ENCODE measurements at regions not wholly inside any gene's neighbourhood (a gene's known extent, or its start where the extent isn't known, plus 50 kb on each side); places are given as distances from the start of the nearest gene placed in this dataset.

- H4K91ac ChIP-seq (ENCODE audit: insufficient read depth, low read depth, low read length): no peak overlapping the region
- H2BK15ac ChIP-seq (ENCODE audit: low read depth, low read length): no peak overlapping the region
- H3K79me1 ChIP-seq (ENCODE audit: low read depth in 1 of 2, low read length in 2 of 2): no peaks in the 10 kb centered on the region
- H3K4me3 ChIP-seq (ENCODE audit: insufficient read depth, low read depth, low read length): no peak overlapping the region
- H2AK9ac ChIP-seq (replicated peaks; ENCODE audit: low read depth, low read length, poor library complexity): no peak overlapping the region
- H2BK120ac ChIP-seq (ENCODE audit: low read depth, low read length): no peak overlapping the region
- ATAC-seq (ENCODE audit: low read depth) (no peak), DNase-seq (no peak)
- WGBS, 2 experiments (ENCODE audit: extremely low coverage in 2 of 2, insufficient read length in 1 of 2): no CpG with 5 or more reads among the region's 2 CpGs
- no peak overlapping the region for H2AK5ac ChIP-seq (ENCODE audit: low read depth, low read length)
- H4K5ac ChIP-seq (ENCODE audit: low read depth, low read length): no peak overlapping the region
- POLR2A ChIA-PET (ENCODE audit: unreplicated experiment): no interaction called here
- dilution Hi-C loops (cut with HindIII; ENCODE audit: low sequenced_read_pairs, unreplicated experiment): no loop called here
- H3K36me3 ChIP-seq (ENCODE audit: control insufficient read depth, insufficient read depth, low read length): no peaks in the 10 kb centered on the region
- intact Hi-C loops (cut with micrococcal nuclease): no loop called here
- H4K8ac ChIP-seq (ENCODE audit: low read depth in 2 of 2, low read length in 2 of 2): no peak overlapping the region
- H3K18ac ChIP-seq (ENCODE audit: low read depth, low read length): no peak overlapping the region
- no peak overlapping the region for H3K4me2 ChIP-seq (ENCODE audit: low read depth, low read length)
- no peak overlapping the region for H2BK5ac ChIP-seq (ENCODE audit: low read depth, low read length, poor library complexity, severe bottlenecking)
- no peak overlapping the region for H3K14ac ChIP-seq (replicated peaks; ENCODE audit: low read depth, low read length)
- no peak overlapping the region for H2AFZ ChIP-seq (replicated peaks; ENCODE audit: low read length, poor library complexity)
- no peaks in the 10 kb centered on the region for H4K20me1 ChIP-seq (ENCODE audit: insufficient read depth, low read length)
- H3K9ac ChIP-seq (ENCODE audit: low read depth, low read length): no peak overlapping the region
- in situ Hi-C loops (cut with MboI; ENCODE audit: low sequenced_read_pairs): no loop called here
- H3K4me1 ChIP-seq (ENCODE audit: control insufficient read depth, insufficient read depth, low read length): no peaks in the 10 kb centered on the region
- no peaks in the 10 kb centered on the region for H3K27me3 ChIP-seq (ENCODE audit: control insufficient read depth, insufficient read depth, low read length)
- no peak overlapping the region for H3K23ac ChIP-seq (ENCODE audit: low read depth, low read length)
- BruUV-seq (replicated peaks): no TSS peak
- no peak overlapping the region for H2BK20ac ChIP-seq (ENCODE audit: low read depth, low read length)
- no peaks in the 10 kb centered on the region for H3K9me3 ChIP-seq (ENCODE audit: control insufficient read depth, insufficient read depth, low read length)
- H3K56ac ChIP-seq (ENCODE audit: extremely low read depth, insufficient read depth, low read length): no peak overlapping the region
- H3K27ac ChIP-seq (ENCODE audit: insufficient read depth, low read length): no peak overlapping the region
- CTCF ChIA-PET: no interaction called here
- TF ChIP-seq MAFK (IDR thresholded peaks at IDR 0.05; ENCODE audit: low read depth, low read length) (no peak), MAZ (IDR thresholded peaks at IDR 0.05; ENCODE audit: borderline replicate concordance, low read depth, low read length) (no peak), RCOR1 (IDR thresholded peaks at IDR 0.05; ENCODE audit: insufficient replicate concordance, low read length) (no peak), CEBPB (IDR thresholded peaks at IDR 0.05; ENCODE audit: low read depth, low read length) (no peak), NFE2L2 (IDR thresholded peaks at IDR 0.05; ENCODE audit: low read depth, low read length) (no peak), POLR2A (IDR thresholded peaks at IDR 0.05; ENCODE audit: low read depth, low read length) (no peak), RFX5 (IDR thresholded peaks at IDR 0.05; ENCODE audit: low read depth, low read length) (no peak), SMC3 (IDR thresholded peaks at IDR 0.05; ENCODE audit: low read depth, low read length) (no peak), MXI1 (IDR thresholded peaks at IDR 0.05; ENCODE audit: borderline replicate concordance, low read depth, low read length) (no peak), FOS (IDR thresholded peaks at IDR 0.05; ENCODE audit: low read depth, low read length) (no peak), RAD21 (IDR thresholded peaks at IDR 0.05; ENCODE audit: low read length) (no peak), ELK1 (IDR thresholded peaks at IDR 0.05; ENCODE audit: borderline replicate concordance, low read depth, low read length) (no peak), CTCF (conservative IDR thresholded peaks at IDR 0.05; ENCODE audit: low read depth, low read length) (no peak), USF2 (IDR thresholded peaks at IDR 0.05; ENCODE audit: low read depth, low read length) (no peak), CHD1 (IDR thresholded peaks at IDR 0.05; ENCODE audit: low read depth, low read length) (no peak), BHLHE40 (IDR thresholded peaks at IDR 0.05; ENCODE audit: low read depth, low read length) (no peak)
- no peaks in the 10 kb centered on the region for H3K9me1 ChIP-seq (ENCODE audit: insufficient read depth, low read length)
- H3K4ac ChIP-seq (ENCODE audit: low read depth, low read length): no peak overlapping the region
Measured at GRCh38 chr1:164961715-164962114, 394.8 kb downstream of the LMX1A start.

Data from IMR-90 (cell line).